ENCODE measurements at regions not wholly inside any gene's neighbourhood (a gene's known extent, or its start where the extent isn't known, plus 50 kb on each side); places are given as distances from the start of the nearest gene placed in this dataset.
"Not testable (repeated sequence)": the region's sequence is repeated elsewhere in the genome, so short reads cannot be mapped to it uniquely, and the experiment has no call there.

GRCh38 chr14:30058401-30058800 is 130.8 kb upstream of the PRKD1 start:
- no peak for TF ChIP-seq CTCF (IDR thresholded peaks at IDR 0.05; ENCODE audit: low read depth, low read length)
- no peak for DNase-seq (ENCODE audit: low read depth, low spot score)
- Histone ChIP-seq H3K4me3 (ENCODE audit: low read depth, low read length) (no peak overlapping the region), H3K27me3 (ENCODE audit: control insufficient read depth, insufficient read depth, low read length) (no peaks in the 10 kb centered on the region), H3K27ac (ENCODE audit: low read depth, low read length) (no peak overlapping the region), H3K9me3 (ENCODE audit: control insufficient read depth, insufficient read depth, low read length) (no peaks in the 10 kb centered on the region)
- ChIA-PET CTCF (interaction anchor here (0.6 to 1.4 kb wide), 3 partner anchors 8 to 471 kb away, joined by 3 to 5 read pairs (median 3); no protein-coding TSS in a partner anchor), POLR2A (no interaction called here)

GRCh38 chr14:30063746-30064145 is 136.1 kb upstream of the PRKD1 start:
- Histone ChIP-seq H3K9me3 (ENCODE audit: control insufficient read depth, insufficient read depth, low read length) (no peaks in the 10 kb centered on the region), H3K4me3 (ENCODE audit: low read depth, low read length) (no peak overlapping the region), H3K27me3 (ENCODE audit: control insufficient read depth, insufficient read depth, low read length) (no peaks in the 10 kb centered on the region), H3K27ac (ENCODE audit: low read depth, low read length) (no peak overlapping the region)
- ChIA-PET CTCF (no interaction called here), POLR2A (no interaction called here)
- no peak for TF ChIP-seq CTCF (IDR thresholded peaks at IDR 0.05; ENCODE audit: low read depth, low read length)
- DNase-seq (ENCODE audit: low read depth, low spot score), result no peak

GRCh38 chr14:30064454-30064853 is 136.8 kb upstream of the PRKD1 start:
- no peak for DNase-seq (ENCODE audit: low read depth, low spot score)
- no peak overlapping the region for H3K27ac ChIP-seq (ENCODE audit: low read depth, low read length)
- H3K9me3 ChIP-seq (ENCODE audit: control insufficient read depth, insufficient read depth, low read length), result no peaks in the 10 kb centered on the region
- ChIA-PET CTCF (no interaction called here), POLR2A (no interaction called here)
- no peak overlapping the region for H3K4me3 ChIP-seq (ENCODE audit: low read depth, low read length)
- TF ChIP-seq CTCF (IDR thresholded peaks at IDR 0.05; ENCODE audit: low read depth, low read length), result no peak
- H3K27me3 ChIP-seq (ENCODE audit: control insufficient read depth, insufficient read depth, low read length), result no peaks in the 10 kb centered on the region

GRCh38 chr14:30069536-30069935 is 141.9 kb upstream of the PRKD1 start:
- Histone ChIP-seq H3K9me3 (ENCODE audit: control insufficient read depth, insufficient read depth, low read length) (peaks cover 5% of the 10 kb centered on the region; the same call in 1 of the 2 replicates), H3K27me3 (ENCODE audit: control insufficient read depth, insufficient read depth, low read length) (no peaks in the 10 kb centered on the region), H3K27ac (ENCODE audit: low read depth, low read length) (no peak overlapping the region), H3K4me3 (ENCODE audit: low read depth, low read length) (no peak overlapping the region)
- no peak for TF ChIP-seq CTCF (IDR thresholded peaks at IDR 0.05; ENCODE audit: low read depth, low read length)
- POLR2A ChIA-PET, result no interaction called here
- no peak for DNase-seq (ENCODE audit: low read depth, low spot score)
- CTCF ChIA-PET, result no interaction called here

- CTCF ChIA-PET; H3K27me3 ChIP-seq (ENCODE audit: control insufficient read depth, insufficient read depth, low read length); H3K9me3 ChIP-seq (ENCODE audit: control insufficient read depth, insufficient read depth, low read length); DNase-seq (ENCODE audit: low read depth, low spot score); H3K27ac ChIP-seq (ENCODE audit: low read depth, low read length); POLR2A ChIA-PET; H3K4me3 ChIP-seq (ENCODE audit: low read depth, low read length): not testable (repeated sequence)
These were observed 144.8 kb upstream of the PRKD1 start for GRCh38 chr14:30072454-30072853.

GRCh38 chr14:30077946-30078345 is 150.3 kb upstream of the PRKD1 start:
- H3K9me3 ChIP-seq (ENCODE audit: control insufficient read depth, insufficient read depth, low read length), result peaks cover under 1% of the 10 kb centered on the region; the same call in 1 of the 2 replicates
- H3K4me3 ChIP-seq (ENCODE audit: low read depth, low read length), result no peak overlapping the region
- no peak overlapping the region for H3K27ac ChIP-seq (ENCODE audit: low read depth, low read length)
- no peak for TF ChIP-seq CTCF (IDR thresholded peaks at IDR 0.05; ENCODE audit: low read depth, low read length)
- POLR2A ChIA-PET, result no interaction called here
- no peaks in the 10 kb centered on the region for H3K27me3 ChIP-seq (ENCODE audit: control insufficient read depth, insufficient read depth, low read length)
- CTCF ChIA-PET, result no interaction called here
- no peak for DNase-seq (ENCODE audit: low read depth, low spot score)

All from AG04450 (cell line).